H1 (cell line): ENCODE measurements at regions not wholly inside any gene's neighbourhood (a gene's known extent, or its start where the extent isn't known, plus 50 kb on each side); places are given as distances from the start of the nearest gene placed in this dataset.

ENCODE experiments used
- CTCF ChIA-PET: fragments of 300-600 bp; sonication (Branson Sonifier 250); formaldehyde crosslinking; loops from one replicate; lab custom pipeline; 2021; ENCODE audit not compliant: partially characterized antibody; lab: Charles Lee
- POLR2A ChIA-PET: fragments of 300-600 bp; sonication (Branson Sonifier 250); formaldehyde crosslinking; loops from one replicate; lab custom pipeline; 2021; ENCODE audit warnings: inconsistent platforms; ENCODE audit not compliant: partially characterized antibody; lab: Charles Lee
- DNase-seq, 2 experiments: peaks; one replicate each; pipeline versions ENCODE4 v3.0.0 to v3.0.0-alpha.2; 2010 to 2022; ENCODE audit warnings: low spot score in 2 of 2, low read depth in 1 of 2, mixed read lengths in 1 of 2
- FAIRE-seq: peaks from 2 replicates; lab custom pipeline; 2011; peaks lifted over from hg19 to GRCh38; lab: Jason Lieb, UNC
- H2AFZ ChIP-seq: 2 replicates; pipeline ENCODE4 v1.8.1; 2012; ENCODE audit warnings: low read length, inconsistent platforms
- H2AK5ac ChIP-seq: 2 replicates; pipeline ENCODE4 v1.6.1; 2013; ENCODE audit warnings: low read depth, low read length
- H2BK120ac ChIP-seq: replicated peaks from 2 replicates; pipeline ENCODE3; 2013; ENCODE audit warnings: low read depth, low read length, inconsistent platforms
- H2BK12ac ChIP-seq: 2 replicates; pipeline ENCODE4 v1.6.1; 2013; ENCODE audit warnings: low read depth, low read length
- H2BK15ac ChIP-seq: 2 replicates; pipeline ENCODE4 v1.6.1; 2013; ENCODE audit warnings: low read length
- H2BK20ac ChIP-seq: 2 replicates; pipeline ENCODE4 v1.6.1; 2013; ENCODE audit warnings: low read length
- H2BK5ac ChIP-seq: 2 replicates; pipeline ENCODE4 v1.6.1; 2013; ENCODE audit warnings: low read depth, low read length
- H3K14ac ChIP-seq: 2 replicates; pipeline ENCODE4 v1.6.1; 2013; ENCODE audit warnings: inconsistent platforms; ENCODE audit not compliant: insufficient read length
- H3K18ac ChIP-seq: 2 replicates; pipeline ENCODE4 v1.6.1; 2013; ENCODE audit warnings: low read length; ENCODE audit errors: extremely low read depth
- H3K23ac ChIP-seq: 2 replicates; pipeline ENCODE4 v1.6.1; 2013; ENCODE audit warnings: inconsistent platforms; ENCODE audit not compliant: insufficient read length
- H3K23me2 ChIP-seq: 2 replicates; pipeline ENCODE4 v1.6.1; 2013; ENCODE audit warnings: low read depth, low read length
- H3K27ac ChIP-seq: 2 replicates; pipeline ENCODE4 v1.6.1; 2011; ENCODE audit warnings: low read depth, low read length, inconsistent platforms
- H3K27me3 ChIP-seq, 4 experiments: replicated peaks in 1 of 4; 1 replicate in 1 of 4; 2 replicates in 3 of 4; pipeline versions ENCODE4 v1.6.1 to v1.8.1; 2011 to 2013; ENCODE audit warnings: low read length in 3 of 4, mild to moderate bottlenecking in 3 of 4, inconsistent platforms in 2 of 4, mixed read lengths in 2 of 4, moderate library complexity in 1 of 4; ENCODE audit not compliant: control insufficient read depth in 3 of 4, insufficient read depth in 3 of 4; ENCODE audit errors: extremely low read depth in 1 of 4
- H3K36me3 ChIP-seq, 4 experiments: 2 replicates each; pipeline versions ENCODE4 v1.6.1 to v1.8.1; 2011 to 2013; ENCODE audit warnings: mild to moderate bottlenecking in 4 of 4, low read length in 3 of 4, moderate library complexity in 2 of 4, control low read depth in 1 of 4, inconsistent platforms in 1 of 4; ENCODE audit not compliant: insufficient read depth in 4 of 4, control insufficient read depth in 2 of 4
- H3K4ac ChIP-seq: replicated peaks from 2 replicates; pipeline ENCODE3; 2013; ENCODE audit warnings: low read length, low read depth, mixed read lengths, inconsistent platforms; ENCODE audit not compliant: insufficient read length
- H3K4me1 ChIP-seq, 4 experiments: replicated peaks in 1 of 4; 1 replicate in 1 of 4; 2 replicates in 3 of 4; pipeline versions ENCODE4 v1.6.1 to v1.8.1; 2011 to 2013; ENCODE audit warnings: low read length in 3 of 4, inconsistent platforms in 2 of 4, mixed read lengths in 1 of 4; ENCODE audit not compliant: insufficient read depth in 4 of 4, control insufficient read depth in 3 of 4
- H3K4me2 ChIP-seq, 2 experiments: 2 replicates each; pipeline versions ENCODE4 v1.6.1 to v1.8.1; 2011 to 2013; ENCODE audit warnings: low read depth in 2 of 2, low read length in 2 of 2, control low read depth in 1 of 2, inconsistent platforms in 1 of 2, mild to moderate bottlenecking in 1 of 2; ENCODE audit not compliant: insufficient read depth in 1 of 2
- H3K4me3 ChIP-seq, 4 experiments: fragments of 200-600, 300-600 bp in 1 of 4; sonication (generic), shearing (Covaris generic), sonication (Bioruptor Twin) in 1 of 4; 2 replicates each; pipeline versions ENCODE4 v1.5.1 to v1.8.1; 2011 to 2016; ENCODE audit warnings: low read length in 4 of 4, low read depth in 3 of 4, control low read depth in 2 of 4, inconsistent platforms in 2 of 4, mild to moderate bottlenecking in 2 of 4, mixed read lengths in 1 of 4, moderate library complexity in 1 of 4; ENCODE audit not compliant: insufficient read depth in 2 of 4; ENCODE audit errors: extremely low read depth in 1 of 4
- H3K56ac ChIP-seq: replicated peaks from 2 replicates; pipeline ENCODE3; 2013; ENCODE audit warnings: low read depth, mild to moderate bottlenecking, mixed read lengths, low read length, inconsistent platforms; ENCODE audit not compliant: insufficient read length
- H3K79me1 ChIP-seq: 2 replicates; pipeline ENCODE4 v1.6.1; 2013; ENCODE audit warnings: low read depth, low read length, control low read depth
- H3K79me2 ChIP-seq, 2 experiments: 2 replicates each; pipeline versions ENCODE4 v1.6.1 to v1.8.1; 2012 to 2013; ENCODE audit warnings: low read length in 2 of 2, mild to moderate bottlenecking in 2 of 2, inconsistent platforms in 1 of 2; ENCODE audit not compliant: insufficient read depth in 2 of 2, control insufficient read depth in 1 of 2
- H3K9ac ChIP-seq, 4 experiments: replicated peaks in 1 of 4; 1 replicate in 1 of 4; 2 replicates in 3 of 4; pipeline versions ENCODE4 v1.6.1 to v1.8.1; 2011 to 2013; ENCODE audit warnings: low read depth in 3 of 4, low read length in 3 of 4, control low read depth in 2 of 4, mild to moderate bottlenecking in 2 of 4, moderate library complexity in 2 of 4, inconsistent platforms in 1 of 4; ENCODE audit errors: extremely low read depth in 1 of 4
- H3K9me3 ChIP-seq, 2 experiments: 2 replicates each; pipeline versions ENCODE4 v1.6.1 to v1.8.1; 2012 to 2013; ENCODE audit warnings: mild to moderate bottlenecking in 2 of 2, moderate library complexity in 2 of 2, control low read depth in 1 of 2, inconsistent platforms in 1 of 2, low read depth in 1 of 2, low read length in 1 of 2, mixed read lengths in 1 of 2; ENCODE audit not compliant: insufficient read depth in 2 of 2
- H4K20me1 ChIP-seq, 2 experiments: replicated peaks in 1 of 2; 2 replicates each; pipeline versions ENCODE3 to v1.8.1; 2011 to 2013; ENCODE audit warnings: inconsistent platforms in 2 of 2, low read length in 2 of 2, mild to moderate bottlenecking in 1 of 2; ENCODE audit not compliant: insufficient read depth in 2 of 2, control insufficient read depth in 1 of 2
- H4K5ac ChIP-seq: 2 replicates; pipeline ENCODE4 v1.6.1; 2013; ENCODE audit warnings: low read length, low read depth, mixed read lengths, inconsistent platforms; ENCODE audit not compliant: insufficient read length
- H4K8ac ChIP-seq: 2 replicates; pipeline ENCODE4 v1.8.0; 2013; ENCODE audit warnings: mild to moderate bottlenecking, moderate library complexity, low read length, inconsistent platforms; ENCODE audit not compliant: insufficient read depth; ENCODE audit errors: extremely low read depth
- H4K91ac ChIP-seq: replicated peaks from 2 replicates; pipeline ENCODE3; 2013; ENCODE audit warnings: low read length, mixed read lengths, inconsistent platforms; ENCODE audit not compliant: insufficient read length
- FOSL1 ChIP-seq: IDR thresholded peaks from 2 replicates; pipeline ENCODE4 v1.6.1; 2011; ENCODE audit warnings: mild to moderate bottlenecking, low read depth, low read length, moderate library complexity; ENCODE audit not compliant: insufficient read depth
- KDM1A ChIP-seq: fragments of 200-600, 300-600 bp; sonication (generic); IDR thresholded peaks from 2 replicates; pipeline ENCODE4 v1.7.1; 2016; ENCODE audit warnings: mild to moderate bottlenecking, low read length, borderline replicate concordance
- MAX ChIP-seq: IDR thresholded peaks from 2 replicates; pipeline ENCODE4 v1.6.1; 2012; ENCODE audit warnings: inconsistent platforms
- TAF1 ChIP-seq: IDR thresholded peaks from 2 replicates; pipeline ENCODE4 v1.6.1; 2011; ENCODE audit warnings: mild to moderate bottlenecking, low read depth, low read length
- WGBS, 2 experiments: shearing (Covaris generic) in 1 of 2; methylation state at CpG; one replicate each; pipeline versions ENCODE4 v1.1.6 to v1.1.7; 2013 to 2015; ENCODE audit warnings: low lambda C conversion rate in 2 of 2, mixed read lengths in 2 of 2, inconsistent platforms in 1 of 2, low coverage in 1 of 2, missing lambda C conversion rate in 1 of 2; ENCODE audit not compliant: insufficient replicate concordance in 2 of 2, insufficient coverage in 1 of 2, insufficient read length in 1 of 2; ENCODE audit errors: extremely low coverage in 1 of 2, missing lambda C conversion rate in 1 of 2; 5-methylcytosine and 5-hydroxymethylcytosine counted together
- TF ChIP-seq, protein P1 (sequence below), 3 experiments: IDR thresholded peaks; 1 replicate in 2 of 3; 2 replicates in 1 of 3; pipeline versions ENCODE4 v1.5.1 to v1.6.1; 2011; ENCODE audit warnings: low read length in 3 of 3, mild to moderate bottlenecking in 3 of 3, inconsistent platforms in 2 of 3, low read depth in 1 of 3, moderate library complexity in 1 of 3; ENCODE audit not compliant: insufficient read depth in 1 of 3; ENCODE audit errors: control extremely low read depth in 1 of 3

DNA sequence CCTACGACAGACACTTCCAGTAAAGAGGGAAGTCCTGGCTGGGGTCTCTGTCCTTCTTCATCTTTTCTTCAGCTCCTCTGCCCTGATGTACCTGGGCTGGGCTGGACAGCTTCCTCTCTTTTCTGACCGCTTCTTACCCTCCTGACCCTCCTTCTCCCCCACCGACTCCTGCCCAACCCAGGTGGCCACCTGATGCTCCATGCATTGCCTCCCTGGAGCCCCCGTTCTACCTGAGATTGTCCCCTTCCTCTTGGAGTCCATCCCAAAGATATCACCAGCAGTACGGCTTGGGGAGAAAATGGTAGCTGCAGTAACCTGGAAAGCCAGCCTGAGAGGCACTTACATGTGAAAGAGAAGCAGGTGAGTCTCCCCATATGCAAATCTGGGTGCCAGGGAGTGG is 566.3 kb downstream of the TCERG1L start:
- Histone ChIP-seq H4K91ac (no peak overlapping the region), H2AK5ac (no peak overlapping the region), H3K27ac (no peak overlapping the region), H2BK20ac (no peak overlapping the region), H3K9me3 (no peaks in the 10 kb centered on the region), H2BK12ac (peak overlapping the region; percentile 39; the same call in 1 of the 2 replicates), H2AFZ (no peak overlapping the region), H2BK120ac (no peak overlapping the region), H3K4ac (no peak overlapping the region), H3K36me3 (no peaks in the 10 kb centered on the region), H4K20me1 (no peaks in the 10 kb centered on the region), H3K14ac (no peak overlapping the region), H3K18ac (no peak overlapping the region), H3K79me2 (no peaks in the 10 kb centered on the region), H3K4me2 (no peak overlapping the region), H4K8ac (no peak overlapping the region), H3K56ac (no peak overlapping the region), H3K27me3 (no peaks in the 10 kb centered on the region), H3K23me2 (no peaks in the 10 kb centered on the region), H3K9ac (no peak overlapping the region), H3K23ac (no peak overlapping the region), H3K79me1 (no peaks in the 10 kb centered on the region), H3K4me1 (peaks cover 0 to 18% (median 12%) of the 10 kb centered on the region in 4 experiments; a peak in 6 of 7 replicates), H2BK5ac (no peak overlapping the region), H3K4me3 (no peak overlapping the region), H4K5ac (no peak overlapping the region), H2BK15ac (no peak overlapping the region)
- 74% methylated on average over 5 of the region's 5 CpGs; no CpG with 5 or more reads in 1 of the 2 experiments for WGBS, 2 experiments
- no peak for TF ChIP-seq MAX
- TF ChIP-seq, protein P1, sequence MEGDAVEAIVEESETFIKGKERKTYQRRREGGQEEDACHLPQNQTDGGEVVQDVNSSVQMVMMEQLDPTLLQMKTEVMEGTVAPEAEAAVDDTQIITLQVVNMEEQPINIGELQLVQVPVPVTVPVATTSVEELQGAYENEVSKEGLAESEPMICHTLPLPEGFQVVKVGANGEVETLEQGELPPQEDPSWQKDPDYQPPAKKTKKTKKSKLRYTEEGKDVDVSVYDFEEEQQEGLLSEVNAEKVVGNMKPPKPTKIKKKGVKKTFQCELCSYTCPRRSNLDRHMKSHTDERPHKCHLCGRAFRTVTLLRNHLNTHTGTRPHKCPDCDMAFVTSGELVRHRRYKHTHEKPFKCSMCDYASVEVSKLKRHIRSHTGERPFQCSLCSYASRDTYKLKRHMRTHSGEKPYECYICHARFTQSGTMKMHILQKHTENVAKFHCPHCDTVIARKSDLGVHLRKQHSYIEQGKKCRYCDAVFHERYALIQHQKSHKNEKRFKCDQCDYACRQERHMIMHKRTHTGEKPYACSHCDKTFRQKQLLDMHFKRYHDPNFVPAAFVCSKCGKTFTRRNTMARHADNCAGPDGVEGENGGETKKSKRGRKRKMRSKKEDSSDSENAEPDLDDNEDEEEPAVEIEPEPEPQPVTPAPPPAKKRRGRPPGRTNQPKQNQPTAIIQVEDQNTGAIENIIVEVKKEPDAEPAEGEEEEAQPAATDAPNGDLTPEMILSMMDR (IDR thresholded peaks at IDR 0.05; ENCODE audit: control extremely low read depth in 1 of 3, insufficient read depth in 1 of 3, low read depth in 1 of 3, low read length in 3 of 3), result no peak
- TF ChIP-seq FOSL1, result no peak
- TF ChIP-seq KDM1A, result no peak
- TF ChIP-seq TAF1, result no peak
- POLR2A ChIA-PET, result no interaction called here
- CTCF ChIA-PET, result interaction anchor here (0.7 to 1.4 kb wide), 4 partner anchors 9 to 383 kb away, joined by 3 to 4 read pairs (median 3); no protein-coding TSS in a partner anchor
- DNase-seq (no peak), FAIRE-seq (no peak)
